ENCODE measurements at regions not wholly inside any gene's neighbourhood (a gene's known extent, or its start where the extent isn't known, plus 50 kb on each side); places are given as distances from the start of the nearest gene placed in this dataset.
"Not testable (repeated sequence)": the region's sequence is repeated elsewhere in the genome, so short reads cannot be mapped to it uniquely, and the experiment has no call there.

DNA sequence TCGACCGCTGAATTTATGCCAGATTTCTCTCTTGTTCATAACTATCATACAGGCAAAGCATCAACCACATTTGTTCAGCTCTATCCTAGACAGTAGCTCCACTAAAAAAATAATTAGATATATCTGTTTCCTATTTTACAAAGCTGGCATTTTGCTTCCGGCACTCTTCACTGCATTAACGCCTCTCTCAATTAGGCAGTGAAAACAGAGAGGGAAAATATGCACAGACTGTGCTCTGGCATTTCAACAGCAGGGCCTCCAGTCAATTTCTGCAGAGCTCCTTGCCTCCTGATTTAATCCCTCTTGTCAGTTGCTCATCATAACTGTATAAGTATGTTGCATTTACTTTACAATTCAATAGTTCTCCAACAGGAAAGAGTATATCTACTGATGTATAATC lies 666.9 kb upstream of the INTU start:
- DNase-seq = no peak

DNA sequence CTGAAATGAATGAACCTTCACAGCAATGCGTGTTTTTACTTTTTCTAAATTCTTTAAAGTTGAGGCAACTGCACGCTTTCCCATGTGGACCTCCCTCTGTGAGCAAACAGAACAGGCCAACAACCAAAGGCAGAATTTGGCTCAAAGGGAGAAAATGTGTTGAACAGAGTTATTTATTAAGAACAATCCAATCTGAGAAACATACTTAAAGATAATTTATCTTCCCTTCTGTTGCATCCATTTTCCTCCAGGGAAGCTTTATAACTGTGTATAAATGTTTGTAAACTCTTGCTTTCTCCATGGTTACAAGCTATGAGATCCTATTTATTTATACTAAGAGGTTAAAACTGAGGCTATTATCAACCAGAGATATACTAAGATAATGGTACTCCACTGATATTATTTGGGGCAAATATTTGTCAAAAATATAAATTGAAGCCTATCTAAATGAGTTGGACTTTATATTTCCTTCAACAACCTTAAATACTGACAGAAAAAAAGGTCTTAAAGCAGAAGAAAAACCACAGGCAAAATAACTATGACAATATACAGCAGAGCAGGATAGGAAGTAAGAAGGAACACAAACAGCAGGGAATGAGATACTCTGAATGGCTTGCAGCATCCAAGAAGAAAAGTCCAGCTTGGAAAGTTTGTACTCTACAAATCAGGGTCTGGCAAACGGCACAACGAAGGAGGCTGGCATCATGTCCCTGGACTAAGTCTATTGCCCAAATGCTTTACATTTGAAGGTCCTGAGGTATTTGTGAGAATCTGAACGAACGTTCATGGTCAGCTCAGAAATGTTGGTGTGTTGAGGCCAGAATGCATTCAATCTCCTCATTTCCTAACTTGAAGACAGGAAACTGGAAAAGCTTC lies 663.2 kb upstream of the INTU start:
- DNase-seq = no peak

DNA sequence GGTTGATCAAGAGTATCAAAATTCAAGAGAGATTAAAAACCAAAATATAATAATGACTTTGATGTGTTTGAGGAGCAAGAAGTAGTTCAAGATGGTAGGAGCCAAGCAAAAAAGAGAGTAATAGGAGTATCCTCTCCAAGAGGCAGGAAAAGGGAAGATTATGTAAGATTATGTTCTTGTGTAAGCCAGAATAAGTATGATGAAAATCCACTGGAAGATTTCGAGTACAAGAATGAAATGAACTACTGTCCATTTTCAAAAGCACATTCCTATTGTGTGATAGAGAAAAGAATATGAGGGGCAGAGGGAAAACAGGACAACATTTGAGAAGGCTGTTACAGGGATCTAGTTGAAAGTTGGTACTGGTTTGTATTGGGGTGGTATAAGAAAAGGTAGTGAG lies 659.6 kb upstream of the INTU start:
- no peak for DNase-seq

DNA sequence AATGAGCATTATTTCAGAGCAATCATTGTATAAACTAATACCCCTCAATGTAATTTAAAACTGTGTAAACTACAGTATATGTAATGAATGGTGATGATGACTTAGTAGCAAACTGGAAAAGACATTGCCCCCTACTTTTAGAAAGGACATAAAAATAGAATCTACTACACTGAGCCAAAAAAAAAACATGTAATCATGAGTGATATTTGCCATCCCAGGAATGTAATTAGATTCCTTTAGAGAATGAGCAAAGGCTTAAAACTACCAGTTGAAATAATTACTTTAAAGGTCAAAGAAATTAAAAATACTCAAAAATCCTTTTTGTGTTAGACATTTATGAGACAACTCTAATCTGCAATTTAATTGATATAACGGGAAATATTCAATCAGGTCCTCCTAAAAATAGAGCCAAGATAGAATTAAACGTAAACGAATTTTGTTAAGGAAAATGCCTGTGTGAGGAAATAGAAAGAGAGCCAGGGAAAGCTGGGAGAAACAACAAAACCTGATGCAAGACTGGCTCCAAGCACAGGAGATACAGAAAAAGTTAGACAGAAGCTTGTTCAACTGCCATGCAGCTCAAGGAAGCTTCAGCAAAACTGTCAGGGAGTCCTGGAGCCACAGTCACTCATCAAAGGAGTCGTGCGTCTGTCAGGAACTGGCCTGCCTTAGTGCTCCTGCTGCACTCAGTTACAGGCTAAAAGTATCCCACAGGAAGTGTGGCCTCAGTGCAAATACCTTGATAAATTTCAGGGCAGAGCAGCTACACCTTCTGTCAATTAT lies 655.7 kb upstream of the INTU start:
- DNase-seq = no peak

DNA sequence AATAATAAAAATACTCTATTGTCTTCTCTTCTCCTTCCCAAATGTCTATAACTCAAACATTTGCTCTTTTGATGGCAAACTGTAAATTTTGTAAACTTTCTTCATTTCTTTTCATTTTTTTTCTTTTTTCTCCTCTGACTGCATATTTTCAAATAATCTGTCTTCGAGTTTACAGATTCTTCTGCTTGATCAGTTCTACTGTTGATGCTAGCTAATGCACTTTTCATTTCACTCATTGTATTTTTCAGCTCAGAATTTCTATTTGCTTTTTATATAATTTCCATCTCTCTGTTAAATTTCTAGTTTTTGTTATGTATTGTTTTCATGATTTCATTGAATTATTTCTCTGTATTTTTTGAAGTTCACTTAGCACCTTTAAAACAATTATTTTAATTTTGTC lies 646.8 kb upstream of the INTU start:
- DNase-seq = no peak

DNA sequence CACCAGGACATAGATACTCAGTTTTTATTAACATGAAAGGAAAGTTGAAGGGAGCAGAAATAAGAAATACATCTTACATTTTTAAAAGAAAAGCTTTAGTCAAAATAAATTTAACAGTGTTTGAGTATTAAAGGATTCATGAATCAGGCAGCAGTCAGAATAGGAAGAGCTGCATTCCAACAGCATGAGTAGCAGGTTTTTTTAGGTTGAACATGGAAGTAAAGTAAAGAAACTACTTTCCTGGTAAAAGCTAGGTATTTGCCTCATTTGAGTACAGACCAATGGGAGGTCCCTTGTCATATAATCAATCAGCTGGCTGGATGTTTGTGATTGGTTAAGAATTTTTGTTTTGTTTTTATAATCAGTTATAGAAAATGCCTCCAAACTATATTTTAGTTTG lies 645.9 kb upstream of the INTU start:
- DNase-seq = no peak

DNA sequence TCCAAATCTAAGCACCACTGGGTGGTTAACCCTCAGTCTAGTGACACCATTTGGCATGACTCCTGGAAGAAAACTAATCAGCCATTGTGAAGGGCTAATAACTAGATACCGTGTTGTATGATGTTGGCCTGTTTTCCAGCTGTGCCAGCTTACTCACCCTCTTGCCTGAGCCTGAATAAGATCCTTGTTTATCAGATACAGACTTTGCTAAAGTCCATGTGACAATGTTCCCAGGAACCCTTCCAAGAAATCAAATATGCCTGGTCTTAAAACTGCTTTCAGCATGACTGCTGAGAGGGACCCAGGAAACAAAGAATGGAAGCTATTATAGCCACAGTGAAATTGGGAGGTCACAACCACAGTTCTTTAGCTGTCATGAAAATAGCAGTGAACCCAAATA lies 640.8 kb upstream of the INTU start:
- no peak for DNase-seq

DNA sequence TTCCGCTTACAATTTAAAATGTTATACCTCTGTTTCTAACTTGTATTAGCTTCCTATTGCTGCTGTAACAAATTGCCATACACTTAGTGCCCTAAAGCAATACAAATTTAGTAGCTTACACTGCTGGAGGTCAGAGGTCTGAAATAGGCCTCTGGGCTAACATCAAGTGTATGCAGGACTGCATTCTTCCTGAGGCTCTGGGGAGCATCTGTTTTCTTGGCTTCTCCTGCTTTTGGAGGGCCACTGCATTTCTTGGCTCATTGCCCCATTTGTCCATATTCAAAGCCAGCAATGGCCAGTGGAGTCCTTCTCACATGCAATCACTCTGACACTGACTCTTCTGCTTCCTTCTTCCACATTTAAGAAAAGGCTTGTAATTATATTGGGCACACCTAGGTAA lies 639.8 kb upstream of the INTU start:
- no peak for DNase-seq

DNA sequence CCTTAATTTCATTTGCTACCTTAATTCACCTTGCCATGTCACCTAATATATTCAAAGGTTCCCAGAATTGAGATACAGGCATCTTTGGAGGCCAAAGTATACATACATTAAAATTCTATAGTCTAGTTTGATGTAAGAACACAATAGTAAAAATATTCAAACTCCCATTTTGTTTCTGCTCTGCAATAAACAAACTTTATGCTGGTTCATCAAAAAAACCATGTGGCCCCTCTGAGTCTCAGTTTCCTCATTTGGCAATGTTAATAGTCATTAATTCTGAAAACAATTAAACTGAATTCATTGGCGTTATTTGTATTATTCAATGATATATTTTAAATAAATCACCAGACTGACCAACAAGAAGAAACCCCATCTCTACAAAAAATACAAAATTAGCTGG lies 639.4 kb upstream of the INTU start:
- DNase-seq = no peak

DNA sequence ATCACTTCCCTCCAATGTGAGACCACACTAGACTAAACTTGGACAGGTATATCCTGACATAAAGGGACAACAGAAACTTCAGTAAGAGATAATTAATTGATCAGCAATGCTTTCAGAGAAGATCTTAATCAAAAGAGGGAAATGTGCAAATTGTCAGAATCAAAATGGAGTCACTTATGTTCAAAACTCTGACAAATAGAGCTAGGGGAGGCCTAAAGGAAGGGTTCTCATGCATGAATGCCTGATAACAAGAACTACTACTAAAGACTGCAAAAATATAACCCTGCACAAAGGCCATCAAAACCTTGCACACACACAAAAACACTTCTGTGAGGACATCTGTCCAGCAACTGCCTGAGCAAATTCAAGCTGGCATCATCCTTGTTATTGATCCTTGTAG lies 637.5 kb upstream of the INTU start:
- DNase-seq = no peak

DNA sequence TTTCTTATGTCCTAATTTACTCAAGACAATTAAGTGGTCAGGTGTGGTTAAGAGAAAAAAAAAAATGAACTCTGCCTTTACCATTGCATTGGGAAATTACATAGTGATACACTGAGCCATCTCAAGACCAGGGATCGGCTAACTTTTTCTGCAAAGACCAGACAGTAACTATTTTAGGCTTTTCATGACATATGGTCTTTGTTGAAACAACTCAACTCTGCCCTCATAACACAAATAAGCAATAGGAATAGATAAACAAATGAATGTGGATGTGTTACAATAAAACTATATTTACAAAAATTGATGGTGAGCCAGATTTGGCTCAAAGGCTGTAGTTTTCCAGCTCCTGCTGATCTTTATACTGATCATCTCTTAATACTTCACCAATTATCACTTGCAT lies 632.6 kb upstream of the INTU start:
- no peak for DNase-seq

DNA sequence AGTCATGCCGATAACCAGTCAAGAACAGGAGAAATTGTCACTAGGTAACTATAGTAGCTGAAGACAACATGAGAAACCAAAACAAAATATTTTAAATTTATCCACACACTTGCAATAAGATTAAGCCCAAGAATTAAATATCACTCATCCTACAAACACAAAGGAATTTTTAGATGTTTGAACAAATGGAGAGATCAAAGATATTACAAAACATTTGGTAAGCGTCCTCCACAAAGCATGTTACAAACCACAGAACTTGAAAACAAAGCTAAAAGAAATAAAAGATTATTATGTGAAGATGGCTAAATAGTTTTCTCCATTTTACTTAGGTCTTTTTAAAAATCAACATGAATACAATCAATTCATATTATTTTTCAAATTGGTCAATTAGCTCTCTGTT lies 631.9 kb upstream of the INTU start:
- no peak for DNase-seq

DNA sequence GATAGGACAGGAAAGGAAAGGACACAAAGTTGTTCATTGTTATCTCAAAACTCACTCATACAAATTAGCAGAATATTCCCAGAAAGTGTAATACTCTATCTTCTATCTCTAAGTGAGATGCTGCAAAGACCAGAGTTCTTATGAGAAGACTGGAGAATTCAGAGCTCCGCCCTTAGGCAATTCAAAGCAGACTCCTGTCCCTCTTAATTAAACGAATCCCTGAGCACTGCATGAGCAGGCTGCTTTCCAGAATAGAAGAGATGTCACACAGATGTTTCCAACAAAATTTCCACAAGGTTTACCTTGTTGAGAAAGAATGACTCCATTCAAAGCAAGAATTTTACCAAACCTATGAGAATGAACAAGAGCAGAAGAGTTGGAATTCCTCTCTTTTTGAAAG lies 630.8 kb upstream of the INTU start:
- no peak for DNase-seq

DNA sequence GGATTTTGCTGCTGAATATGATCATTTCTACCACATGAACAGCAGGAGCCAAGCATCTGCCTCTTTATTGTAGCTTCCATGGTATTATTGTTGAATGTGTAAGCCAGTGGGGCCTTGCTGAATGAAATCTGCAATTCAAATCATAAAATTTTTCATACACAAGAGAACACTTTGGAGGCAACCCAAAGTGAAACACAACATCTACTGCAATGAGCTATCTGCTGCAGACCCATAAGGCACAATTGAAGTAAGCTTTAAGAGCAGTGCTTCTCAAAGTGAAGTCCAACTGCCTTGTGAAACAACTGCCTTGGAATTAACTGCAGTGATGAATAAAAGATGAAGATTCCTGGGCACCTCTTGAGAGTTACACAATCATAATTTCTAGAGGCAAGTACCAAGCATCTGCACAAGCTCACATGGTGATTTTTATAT lies 626.3 kb upstream of the INTU start:
- DNase-seq = no peak

DNA sequence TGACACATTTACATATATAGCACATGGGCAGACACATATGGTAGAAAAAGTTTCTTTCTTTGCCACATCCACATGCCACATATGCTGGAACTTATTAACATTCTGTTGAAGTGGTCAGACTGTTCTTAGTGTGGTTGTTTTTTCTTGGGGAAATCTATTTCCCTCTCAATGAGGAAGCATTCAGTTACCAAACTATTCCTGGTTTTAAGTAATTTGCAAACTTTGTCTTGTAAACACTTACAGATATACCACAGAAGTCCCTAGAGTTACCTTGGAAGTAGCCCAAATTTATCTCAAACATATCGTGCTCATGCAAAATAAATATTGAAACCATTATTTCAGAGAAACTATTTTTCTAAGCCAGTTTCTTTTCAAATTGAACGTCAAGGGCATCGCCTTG lies 625.5 kb upstream of the INTU start:
- no peak for DNase-seq

DNA sequence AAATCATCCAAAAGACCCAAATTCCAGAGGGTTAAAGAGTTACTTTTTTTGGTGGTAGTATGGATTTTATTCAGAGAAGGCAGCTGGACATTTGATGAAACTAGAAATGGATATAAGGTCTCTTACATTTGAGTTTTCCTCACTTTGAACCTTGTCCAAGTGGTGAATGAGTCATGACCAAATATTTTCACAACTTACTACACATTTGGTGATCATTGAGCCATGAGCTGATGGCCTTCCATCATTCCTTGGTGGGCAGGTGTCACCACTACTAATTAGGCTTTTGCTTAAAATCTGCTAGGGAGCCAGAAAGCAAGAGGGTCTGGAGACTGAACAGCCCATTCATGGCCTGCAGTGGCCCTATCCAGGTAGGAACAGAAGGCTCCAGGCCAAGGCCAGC lies 620.2 kb upstream of the INTU start:
- no peak for DNase-seq

DNA sequence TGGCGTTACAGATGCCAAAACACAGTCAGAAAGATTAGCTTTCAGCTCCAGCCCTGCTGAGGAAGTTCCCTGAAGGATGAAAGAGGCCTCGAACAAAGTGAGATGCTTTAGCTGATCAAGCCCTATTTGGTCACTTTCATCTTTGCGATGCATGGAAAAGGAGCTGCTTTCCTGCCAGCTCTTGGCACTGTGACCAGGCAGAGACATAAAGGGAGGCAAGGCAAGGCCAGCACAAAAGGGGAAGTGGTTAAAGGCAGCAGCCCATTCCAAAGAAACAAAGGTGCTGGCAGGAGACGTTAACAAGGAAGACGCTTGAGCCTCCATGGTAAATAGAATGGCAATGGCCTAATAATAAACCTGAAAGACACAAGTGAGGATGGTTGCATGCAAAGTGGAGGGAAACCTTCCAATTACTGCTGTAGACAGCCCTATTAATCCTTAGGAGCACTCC lies 617.1 kb upstream of the INTU start:
- no peak for DNase-seq

DNA sequence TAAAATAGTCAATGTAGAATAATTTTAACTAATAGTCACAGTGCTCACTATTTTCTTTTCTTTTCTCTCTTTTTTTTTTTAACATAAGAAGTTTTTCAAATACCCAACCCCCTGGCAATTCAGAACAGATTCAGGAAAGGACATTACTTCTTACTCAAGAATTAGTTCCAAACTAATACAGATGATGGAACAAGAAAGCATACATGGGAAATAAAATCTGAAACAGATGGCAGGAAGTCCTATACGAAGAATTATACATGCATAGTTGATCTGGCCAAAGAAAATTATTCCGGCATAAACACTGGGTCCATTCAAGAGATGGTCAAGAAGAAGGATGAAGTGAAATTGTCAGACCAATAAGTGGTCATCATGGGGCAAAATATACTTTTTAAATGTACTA lies 614.4 kb upstream of the INTU start:
- no peak for DNase-seq

DNA sequence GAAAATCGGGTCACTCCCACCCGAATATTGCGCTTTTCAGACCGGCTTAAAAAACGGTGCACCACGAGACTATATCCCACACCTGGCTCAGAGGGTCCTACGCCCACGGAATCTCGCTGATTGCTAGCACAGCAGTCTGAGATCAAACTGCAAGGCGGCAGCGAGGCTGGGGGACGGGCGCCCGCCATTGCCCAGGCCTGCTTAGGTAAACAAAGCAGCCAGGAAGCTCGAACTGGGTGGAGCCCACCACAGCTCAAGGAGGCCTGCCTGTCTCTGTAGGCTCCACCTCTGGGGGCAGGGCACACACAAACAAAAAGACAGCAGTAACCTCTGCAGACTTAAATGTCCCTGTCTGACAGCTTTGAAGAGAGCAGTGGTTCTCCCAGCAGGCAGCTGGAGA lies 611.9 kb upstream of the INTU start:
- DNase-seq = not testable (repeated sequence)

DNA sequence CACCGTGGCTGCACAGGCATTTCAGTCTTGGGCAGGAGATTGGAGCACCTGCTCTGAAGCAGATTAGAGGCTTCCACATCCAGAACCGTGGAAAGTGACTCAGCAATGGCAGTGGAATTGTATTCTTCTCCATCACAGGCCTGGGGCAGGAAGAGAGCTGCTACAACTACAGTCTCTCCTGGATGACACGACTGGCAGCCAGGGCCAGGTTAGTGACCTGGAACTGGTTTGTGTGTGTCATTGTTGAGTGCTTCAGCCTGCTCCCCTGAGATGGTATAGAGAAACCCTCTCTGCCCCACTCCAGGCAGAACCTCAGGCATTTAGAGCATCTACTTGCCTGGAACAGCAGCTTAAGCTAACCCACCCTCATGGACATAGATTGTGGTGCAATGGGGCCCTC lies 596.5 kb upstream of the INTU start:
- DNase-seq = no peak

DNA sequence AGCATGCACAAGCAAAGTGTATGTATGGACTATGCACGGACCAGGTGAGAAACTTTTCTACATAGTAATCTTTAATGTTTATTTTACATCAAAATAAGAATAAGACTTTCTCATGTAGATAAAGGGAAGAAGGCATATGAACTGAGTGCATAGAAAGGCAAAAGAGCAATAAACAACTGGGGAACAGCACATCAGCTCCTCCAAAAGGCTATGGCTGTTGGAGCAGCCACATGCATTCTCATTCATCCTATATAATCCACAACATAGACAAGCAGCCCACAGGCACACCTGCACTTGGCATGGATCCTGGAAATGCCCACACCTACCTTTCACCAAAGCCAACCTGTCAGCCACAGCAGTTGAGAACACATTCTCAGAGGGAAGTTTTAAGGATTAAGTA lies 586.9 kb upstream of the INTU start:
- DNase-seq = no peak

DNA sequence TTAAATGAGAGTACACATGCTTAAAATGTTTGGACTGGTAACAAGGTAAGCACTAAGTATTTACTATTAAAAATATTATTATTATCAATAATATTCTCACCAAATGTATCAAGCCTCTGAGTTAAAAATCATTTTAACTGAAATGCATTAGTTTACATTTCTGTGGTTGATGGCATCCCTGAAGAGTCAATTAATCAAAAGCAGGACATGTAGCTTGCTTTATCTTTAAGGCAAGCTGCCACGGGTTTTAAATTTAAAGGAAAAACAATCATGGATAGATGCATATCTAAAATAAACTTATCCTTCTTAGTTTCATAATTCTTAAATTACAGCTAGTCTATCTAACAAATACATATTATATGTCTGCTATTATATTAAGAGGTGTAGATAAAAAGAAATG lies 584.8 kb upstream of the INTU start:
- no peak for DNase-seq

DNA sequence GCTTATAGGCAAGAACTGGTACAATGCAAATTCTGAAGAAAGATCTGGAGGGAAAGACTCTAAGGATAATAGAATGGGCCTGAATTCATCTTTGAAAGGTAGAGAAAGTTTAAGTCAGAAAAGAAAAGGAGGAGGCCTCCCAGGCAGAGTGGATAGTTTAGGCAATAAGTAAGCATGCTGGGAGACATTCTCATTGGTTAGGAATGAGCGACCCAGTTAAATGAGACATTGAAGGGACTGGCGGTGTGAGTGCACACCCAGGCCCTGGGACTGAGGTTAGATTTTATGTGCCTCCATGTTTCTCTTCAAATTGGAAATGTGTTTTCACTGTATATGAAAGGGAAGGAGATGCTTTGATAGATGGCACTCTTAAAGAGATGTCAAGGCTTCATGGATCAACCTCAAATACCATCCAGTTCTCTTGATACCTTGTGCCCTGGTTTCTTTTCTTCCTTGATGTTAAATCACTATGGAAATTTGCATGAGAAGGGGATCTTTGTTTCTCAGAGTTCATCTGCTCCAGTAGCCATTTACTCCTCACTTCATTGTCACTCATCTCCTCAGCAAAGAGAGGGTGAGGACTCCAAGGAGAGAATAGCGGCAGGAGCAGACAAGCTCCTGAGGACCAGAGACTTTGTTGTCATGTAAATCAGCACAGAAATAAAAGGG lies 584.2 kb upstream of the INTU start:
- no peak for DNase-seq

DNA sequence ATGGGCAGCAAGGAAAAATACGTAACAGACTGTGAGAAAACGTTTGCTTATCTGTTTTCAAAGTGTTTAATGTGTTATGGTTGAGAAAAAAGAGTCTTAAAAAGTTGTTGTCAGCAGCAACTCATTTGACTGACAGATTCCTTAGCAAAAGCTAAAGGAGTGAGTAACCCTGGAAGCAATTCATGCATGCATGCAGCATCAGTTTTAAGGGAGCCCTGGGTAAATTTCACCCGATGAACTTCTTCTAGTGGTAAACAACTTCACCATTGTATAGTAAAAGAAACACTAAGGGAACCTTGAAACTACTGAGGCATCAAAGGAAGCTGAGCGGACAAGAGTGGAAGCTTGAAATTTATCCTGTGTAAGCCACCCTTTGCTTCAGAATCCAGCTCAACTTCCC lies 583.2 kb upstream of the INTU start:
- no peak for DNase-seq

Data from T1000 (cell line).